Adrenal gland (tissue), 9 donors: ENCODE measurements at regions not wholly inside any gene's neighbourhood (a gene's known extent, or its start where the extent isn't known, plus 50 kb on each side); places are given as distances from the start of the nearest gene placed in this dataset.

Source experiments
- DNase-seq, 7 donors: peaks; one replicate each; pipeline ENCODE4 v3.0.0-alpha.2; 2019 to 2020
- H3K27ac ChIP-seq, 5 donors: fragments of 200-600 bp; sonication (generic) in 4 of 5; 1 replicate in 3 of 5; 2 replicates in 2 of 5; pipeline versions ENCODE4 v1.5.1 to v1.8.0; 2016 to 2020; ENCODE audit warnings: mild to moderate bottlenecking in 1 of 5
- H3K27me3 ChIP-seq: fragments of 200-600 bp; 2 replicates; pipeline ENCODE4 v1.8.0; 2021
- H3K36me3 ChIP-seq, 2 donors: fragments of 200-600 bp; replicated peaks in 1 of 2; 1 replicate in 1 of 2; 2 replicates in 1 of 2; pipeline versions ENCODE4 v1.5.1 to v1.8.0; 2018 to 2022
- H3K4me1 ChIP-seq, 2 donors: fragments of 200-600 bp; replicated peaks in 1 of 2; 1 replicate in 1 of 2; 2 replicates in 1 of 2; pipeline versions ENCODE4 v1.5.1 to v1.8.0; 2018 to 2021
- H3K4me3 ChIP-seq, 4 donors: fragments of 200-600 bp; sonication (generic) in 3 of 4; one replicate each; pipeline ENCODE4 v1.5.1; 2016 to 2018
- H3K9me3 ChIP-seq, 3 donors: fragments of 200-600 bp; sonication (generic) in 1 of 3; replicated peaks in 1 of 3; 1 replicate in 2 of 3; 2 replicates in 1 of 3; pipeline versions ENCODE4 v1.5.1 to v1.8.0; 2016 to 2021
- CTCF ChIP-seq, 6 experiments: fragments of 450-650 bp in 4 of 6; fragments of 200-600 bp in 2 of 6; sonication (generic) in 1 of 6; IDR thresholded peaks; 1 replicate in 5 of 6; 2 replicates in 1 of 6; pipeline versions ENCODE4 v1.5.1 to v1.8.0; 2016 to 2021; ENCODE audit warnings: antibody characterized with exemption in 6 of 6, mild to moderate bottlenecking in 2 of 6, moderate library complexity in 1 of 6
- POLR2A ChIP-seq, 2 donors: fragments of 450-650 bp; IDR thresholded peaks; one replicate each; pipeline ENCODE4 v1.6.1; 2017; ENCODE audit warnings: antibody characterized with exemption in 2 of 2, mild to moderate bottlenecking in 2 of 2, moderate library complexity in 1 of 2
- WGBS, 4 donors: extraction: QIAGEN DNeasy Blood & Tissue Kit in 2 of 4; methylation state at CpG; one replicate each; pipeline versions ENCODE4 v1.1.5 to v1.1.7; 2013 to 2017; 5-methylcytosine and 5-hydroxymethylcytosine counted together
- intact Hi-C, 2 donors: fragments of 100-400 bp; cut with DNase I; formaldehyde crosslinking; loops; one replicate each; pipeline versions ENCODE4 v1.14.1 to v1.15.0; 2022 to 2023
- donor health status: healthy with polysubstance abuse.
- donor health status: Bipolar disorder and iron deficiency.
- donor health status: DM: yes; HTN: yes; CAD: no.
- donor health status: DM: no; HTN: no; CAD: no.
- donor health status: DM: no; HTN: no; CAD: no.

GRCh38 chr12:90343966-90344365 lies 611.0 kb downstream of the CCER1 start:
- Histone ChIP-seq H3K36me3 (no peaks in the 10 kb centered on the region), H3K4me1 (no peaks in the 10 kb centered on the region), H3K27me3 (no peaks in the 10 kb centered on the region), H3K4me3 (no peak overlapping the region), H3K9me3 (no peaks in the 10 kb centered on the region), H3K27ac (no peak overlapping the region)
- TF ChIP-seq CTCF (IDR thresholded peaks at IDR 0.05) (no peak), POLR2A (IDR thresholded peaks at IDR 0.05) (no peak)
- WGBS, 4 donors = 61 to 91% (median 72%) methylated on average over 2 of the region's 2 CpGs
- intact Hi-C loops = no loop called here
- DNase-seq = no peak

GRCh38 chr12:90342081-90342480 lies 612.9 kb downstream of the CCER1 start:
- H3K27me3 ChIP-seq = no peaks in the 10 kb centered on the region
- intact Hi-C loops = no loop called here
- no peaks in the 10 kb centered on the region for H3K4me1 ChIP-seq
- no peak for TF ChIP-seq POLR2A (IDR thresholded peaks at IDR 0.05)
- TF ChIP-seq CTCF (IDR thresholded peaks at IDR 0.05) = no peak
- DNase-seq = no peak
- H3K4me3 ChIP-seq = no peak overlapping the region
- H3K27ac ChIP-seq = no peak overlapping the region
- H3K36me3 ChIP-seq = no peaks in the 10 kb centered on the region
- 61 to 80% (median 70%) methylated on average over 1 to 2 of the region's 2 CpGs for WGBS, 4 donors
- H3K9me3 ChIP-seq = no peaks in the 10 kb centered on the region

- H3K27ac ChIP-seq = no peak overlapping the region
- 45 to 51% (median 49%) methylated on average over 4 of the region's 4 CpGs for WGBS, 4 donors
These were observed 615.1 kb downstream of the CCER1 start for GRCh38 chr12:90339837-90340236.

GRCh38 chr12:90338365-90338764 lies 616.6 kb downstream of the CCER1 start:
- DNase-seq = no peak
- 63 to 79% (median 66%) methylated on average over 2 of the region's 2 CpGs for WGBS, 4 donors
- Histone ChIP-seq H3K4me1 (no peaks in the 10 kb centered on the region), H3K27ac (no peak overlapping the region), H3K9me3 (no peaks in the 10 kb centered on the region), H3K27me3 (no peaks in the 10 kb centered on the region), H3K36me3 (no peaks in the 10 kb centered on the region), H3K4me3 (no peak overlapping the region)
- intact Hi-C loops = no loop called here
- TF ChIP-seq CTCF (IDR thresholded peaks at IDR 0.05) (no peak), POLR2A (IDR thresholded peaks at IDR 0.05) (no peak)

More at GRCh38 chr12:90339837-90340236, 615.1 kb downstream of the CCER1 start:
- TF ChIP-seq POLR2A (IDR thresholded peaks at IDR 0.05) = no peak
- no peak for TF ChIP-seq CTCF (IDR thresholded peaks at IDR 0.05)
- no peaks in the 10 kb centered on the region for H3K36me3 ChIP-seq
- DNase-seq = no peak
- no peaks in the 10 kb centered on the region for H3K9me3 ChIP-seq
- H3K27me3 ChIP-seq = no peaks in the 10 kb centered on the region
- H3K4me3 ChIP-seq = no peak overlapping the region
- no peaks in the 10 kb centered on the region for H3K4me1 ChIP-seq
- intact Hi-C loops = no loop called here
